ENCODE measurements at regions not wholly inside any gene's neighbourhood (a gene's known extent, or its start where the extent isn't known, plus 50 kb on each side); places are given as distances from the start of the nearest gene placed in this dataset.
A peak's percentile ranks its signal among the peaks of the same experiment; 100 is the strongest.

GRCh38 chr13:85590231-85590931 is 208.8 kb downstream of the SLITRK6 start:
- no peak for TF ChIP-seq CTCF (conservative IDR thresholded peaks at IDR 0.05)
- H3K27ac ChIP-seq = no peak overlapping the region

GRCh38 chr13:85589021-85589420 is 210.2 kb downstream of the SLITRK6 start:
- no peak for TF ChIP-seq CTCF (conservative IDR thresholded peaks at IDR 0.05)
- no peak overlapping the region for H3K27ac ChIP-seq

- no peak overlapping the region for H3K27ac ChIP-seq
- TF ChIP-seq CTCF (conservative IDR thresholded peaks at IDR 0.05) = no peak
Observed at GRCh38 chr13:85588359-85588758, 210.9 kb downstream of the SLITRK6 start.

GRCh38 chr13:85586856-85587255 is 212.4 kb downstream of the SLITRK6 start:
- no peak for TF ChIP-seq CTCF (conservative IDR thresholded peaks at IDR 0.05)
- H3K27ac ChIP-seq = peak overlapping the region; percentile 49

- TF ChIP-seq CTCF (conservative IDR thresholded peaks at IDR 0.05) = no peak
- peak overlapping the region; percentile 49 for H3K27ac ChIP-seq
Observed at GRCh38 chr13:85586422-85586831, 212.8 kb downstream of the SLITRK6 start.

GRCh38 chr13:85582890-85583289 is 216.3 kb downstream of the SLITRK6 start:
- TF ChIP-seq CTCF (conservative IDR thresholded peaks at IDR 0.05) = no peak
- no peak overlapping the region for H3K27ac ChIP-seq

- TF ChIP-seq CTCF (conservative IDR thresholded peaks at IDR 0.05) = no peak
- no peak overlapping the region for H3K27ac ChIP-seq
Observed at GRCh38 chr13:85575110-85575509, 224.1 kb downstream of the SLITRK6 start.

Data from VCaP (cell line).